ENCODE measurements at regions not wholly inside any gene's neighbourhood (a gene's known extent, or its start where the extent isn't known, plus 50 kb on each side); places are given as distances from the start of the nearest gene placed in this dataset.

- DNase-seq (ENCODE audit: low read depth): no peak
Observed at GRCh38 chr16:64823481-64824075, 298.3 kb downstream of the CDH11 start.

DNA sequence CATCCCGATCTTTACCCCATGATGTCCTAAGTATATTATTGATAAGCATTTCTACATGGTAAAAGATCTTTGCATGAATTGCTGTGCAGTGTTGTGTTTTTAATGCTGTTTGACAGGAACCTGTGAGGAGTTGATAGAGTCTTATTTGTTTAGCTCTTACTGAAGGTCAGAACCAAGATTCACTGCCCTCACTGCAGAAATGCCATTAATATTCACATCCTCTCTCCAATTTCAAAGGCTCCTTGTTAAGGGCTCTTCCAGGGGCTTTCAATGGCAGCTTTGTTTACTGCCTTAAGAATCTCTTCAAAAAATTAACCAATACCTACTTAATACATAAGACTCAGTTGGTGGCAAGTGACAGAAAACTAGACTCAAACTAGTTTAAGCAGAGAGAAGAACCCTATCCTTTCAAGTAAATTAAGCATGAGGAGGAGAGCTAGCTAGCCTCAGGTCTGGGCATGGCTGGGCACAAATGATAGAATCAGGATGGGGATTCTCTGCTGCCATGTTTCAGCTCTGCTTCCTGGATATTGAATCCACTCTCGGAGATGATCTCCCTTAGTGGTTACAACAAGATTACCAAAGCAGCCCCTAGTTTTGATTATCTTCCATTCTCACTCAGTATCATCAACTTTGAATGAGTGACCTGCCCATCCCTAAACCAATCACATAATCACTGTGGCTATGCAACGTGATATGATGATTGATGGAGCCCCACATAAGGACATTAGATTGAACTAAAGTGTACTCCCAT is 311.8 kb downstream of the CDH11 start:
- no peak for DNase-seq (ENCODE audit: low read depth)

- no peak for DNase-seq (ENCODE audit: low read depth)
Observed at GRCh38 chr16:64808474-64808873, 313.4 kb downstream of the CDH11 start.

- no peak for DNase-seq (ENCODE audit: low read depth)
Observed at GRCh38 chr16:64791756-64792155, 330.1 kb downstream of the CDH11 start.

GRCh38 chr16:64784635-64785034 is 337.2 kb downstream of the CDH11 start:
- DNase-seq (ENCODE audit: low read depth): no peak

DNA sequence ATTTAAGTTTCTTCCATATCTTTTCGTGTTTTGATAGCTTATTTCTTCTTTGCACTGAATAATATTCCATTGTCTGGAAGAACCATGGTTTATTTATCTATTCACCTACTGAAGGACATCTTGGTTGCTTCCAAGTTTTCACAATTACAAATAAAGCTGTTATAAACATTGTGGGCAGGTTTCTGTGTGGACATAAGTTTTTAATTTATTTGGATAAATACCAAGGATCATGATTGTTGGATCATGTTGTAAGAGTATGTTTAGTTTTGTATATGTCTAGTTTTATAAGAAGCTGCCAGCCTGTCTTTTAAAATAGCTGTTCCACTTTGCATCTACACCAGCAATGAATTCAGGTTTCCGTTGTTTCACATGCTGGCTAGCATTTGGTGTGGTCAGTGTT is 339.4 kb downstream of the CDH11 start:
- no peak for DNase-seq (ENCODE audit: low read depth)

DNA sequence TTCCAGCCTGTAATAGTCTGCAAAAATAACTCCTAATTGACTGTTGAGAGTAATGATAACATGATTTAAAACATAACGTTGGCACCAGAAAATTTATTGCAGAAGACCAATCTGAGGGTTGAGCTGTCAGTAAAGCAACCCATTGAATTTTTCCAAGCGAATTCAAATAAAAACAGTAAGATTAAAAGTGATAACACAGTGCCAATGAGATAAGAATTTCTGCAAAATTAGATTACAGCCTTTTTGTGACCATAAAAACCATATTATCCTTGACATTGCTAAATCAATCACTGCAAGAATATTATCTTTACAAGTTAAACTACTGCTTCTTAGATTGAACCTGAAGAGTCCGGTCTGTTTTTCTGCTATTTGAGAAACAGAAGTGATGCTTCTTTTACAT is 341.4 kb downstream of the CDH11 start:
- DNase-seq (ENCODE audit: low read depth): no peak

GRCh38 chr16:64778777-64779176 is 343.1 kb downstream of the CDH11 start:
- no peak for DNase-seq (ENCODE audit: low read depth)

- no peak for DNase-seq (ENCODE audit: low read depth)
Observed at GRCh38 chr16:64773638-64774037, 348.2 kb downstream of the CDH11 start.

GRCh38 chr16:64773184-64773583 is 348.7 kb downstream of the CDH11 start:
- no peak for DNase-seq (ENCODE audit: low read depth)

DNA sequence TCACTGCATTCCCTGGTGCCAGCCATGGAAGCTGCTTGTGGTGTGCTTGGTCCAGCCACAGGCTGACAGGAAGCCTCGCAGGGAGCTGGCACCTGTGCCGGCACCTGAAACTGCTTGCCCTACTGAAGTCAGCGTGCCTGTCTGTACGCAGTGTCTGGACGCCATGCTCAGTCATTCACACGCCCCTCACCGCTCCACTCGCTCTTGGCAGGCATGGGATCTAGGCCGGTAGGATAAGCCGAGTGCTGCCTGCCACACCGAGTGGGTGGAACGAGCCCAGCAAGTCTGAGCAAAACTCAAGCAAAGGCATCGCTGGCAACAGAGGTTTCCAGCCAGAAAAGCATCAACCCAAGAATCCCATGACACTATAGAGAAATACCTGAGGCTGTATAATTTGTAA is 350.6 kb downstream of the CDH11 start:
- DNase-seq (ENCODE audit: low read depth): no peak

- DNase-seq (ENCODE audit: low read depth): no peak
Observed at GRCh38 chr16:64762211-64762610, 359.7 kb downstream of the CDH11 start.

DNA sequence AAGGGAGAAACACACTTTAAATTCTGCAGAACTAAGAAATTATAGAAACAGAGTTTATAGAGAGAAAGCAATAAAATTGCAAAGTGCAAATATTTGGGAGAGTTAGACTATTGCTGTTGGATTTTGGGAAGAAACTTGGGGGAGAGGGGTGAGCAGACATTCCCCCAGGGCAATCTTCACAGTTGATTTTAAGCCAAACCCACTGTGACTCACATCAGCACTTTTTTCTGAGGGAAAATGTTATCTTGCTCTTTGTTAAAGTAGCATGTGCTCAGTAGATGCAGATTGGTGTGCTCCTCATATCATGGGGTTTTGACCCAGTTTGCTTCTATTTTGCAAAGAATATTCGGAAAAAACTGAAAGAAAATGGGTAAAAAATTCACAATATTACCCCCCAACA is 367.6 kb downstream of the CDH11 start:
- DNase-seq (ENCODE audit: low read depth): no peak

GRCh38 chr16:64751906-64752305 is 370.0 kb downstream of the CDH11 start:
- peak; percentile 27 for DNase-seq (ENCODE audit: low read depth)

GRCh38 chr16:64749346-64749745 is 372.5 kb downstream of the CDH11 start:
- DNase-seq (ENCODE audit: low read depth): no peak

- DNase-seq (ENCODE audit: low read depth): no peak
Observed at GRCh38 chr16:64745258-64745930, 376.5 kb downstream of the CDH11 start.

- no peak for DNase-seq (ENCODE audit: low read depth)
Observed at GRCh38 chr16:64742455-64743223, 379.2 kb downstream of the CDH11 start.

DNA sequence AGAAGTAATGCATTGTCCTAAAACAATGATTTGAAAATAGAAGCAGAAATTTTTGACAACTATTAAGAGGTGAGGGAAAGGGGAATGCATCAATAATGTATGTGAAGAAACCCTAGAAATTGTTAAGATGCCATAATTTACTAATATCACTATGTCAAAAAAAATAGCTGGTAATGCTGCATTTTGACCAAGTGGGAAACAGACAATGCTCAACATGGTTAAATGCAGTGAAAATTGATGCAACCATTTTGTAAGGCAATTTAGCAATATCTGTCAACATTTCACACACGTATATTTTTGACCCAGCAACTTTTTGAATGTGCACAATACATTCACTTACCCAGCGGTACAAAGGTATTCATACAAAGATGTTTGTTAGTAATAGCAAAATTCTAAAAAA is 381.6 kb downstream of the CDH11 start:
- no peak for DNase-seq (ENCODE audit: low read depth)

DNA sequence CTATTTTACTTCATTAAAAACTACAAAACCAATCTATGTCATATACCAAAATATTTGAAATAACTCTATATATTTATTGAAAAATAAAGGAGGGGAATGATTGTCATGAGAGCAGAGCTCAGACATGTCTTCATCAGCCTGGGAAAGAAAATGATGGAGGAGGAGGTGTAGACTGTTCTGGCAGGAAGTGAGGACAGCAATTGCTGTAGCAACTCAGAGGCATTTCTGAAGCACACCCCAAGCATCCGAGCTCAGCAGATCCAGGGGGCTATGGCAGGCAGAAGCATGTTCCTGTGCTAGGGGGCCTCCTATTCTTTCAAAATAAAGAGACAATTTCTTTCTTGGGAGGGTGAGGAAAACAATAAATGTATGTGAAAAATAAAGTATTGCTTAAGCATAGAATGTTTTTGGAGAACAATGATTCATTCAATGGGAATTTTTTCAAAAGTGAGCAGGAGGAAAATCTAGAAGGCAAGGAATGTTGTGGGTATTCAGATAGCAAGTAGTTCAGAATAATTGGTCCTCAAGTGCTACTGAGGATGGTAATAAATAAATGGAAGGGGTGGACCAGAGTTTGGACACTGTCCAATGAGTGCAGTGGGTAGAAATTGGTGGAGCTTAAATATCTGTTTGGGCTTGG is 383.4 kb downstream of the CDH11 start:
- peak; percentile 5 for DNase-seq (ENCODE audit: low read depth)

- DNase-seq (ENCODE audit: low read depth): no peak
Observed at GRCh38 chr16:64736857-64737256, 385.0 kb downstream of the CDH11 start.

DNA sequence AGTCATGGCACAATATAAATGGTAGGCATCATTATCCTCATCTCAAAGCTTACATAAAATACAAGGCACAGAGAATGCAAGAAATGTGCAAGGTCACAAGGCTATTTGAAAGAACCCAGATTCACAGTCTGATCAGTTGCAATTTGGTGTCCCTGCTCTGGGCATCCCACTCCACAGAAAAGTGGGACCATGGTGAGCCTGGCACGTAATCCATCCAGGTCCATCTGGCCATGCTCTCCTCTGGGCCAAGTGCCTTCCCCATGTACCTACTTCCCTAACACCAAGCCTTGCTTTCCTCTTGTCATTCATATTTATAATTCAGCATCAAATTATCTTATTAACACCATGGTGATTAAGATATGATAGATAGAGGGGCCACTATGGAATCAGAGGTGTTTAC is 390.0 kb downstream of the CDH11 start:
- no peak for DNase-seq (ENCODE audit: low read depth)

DNA sequence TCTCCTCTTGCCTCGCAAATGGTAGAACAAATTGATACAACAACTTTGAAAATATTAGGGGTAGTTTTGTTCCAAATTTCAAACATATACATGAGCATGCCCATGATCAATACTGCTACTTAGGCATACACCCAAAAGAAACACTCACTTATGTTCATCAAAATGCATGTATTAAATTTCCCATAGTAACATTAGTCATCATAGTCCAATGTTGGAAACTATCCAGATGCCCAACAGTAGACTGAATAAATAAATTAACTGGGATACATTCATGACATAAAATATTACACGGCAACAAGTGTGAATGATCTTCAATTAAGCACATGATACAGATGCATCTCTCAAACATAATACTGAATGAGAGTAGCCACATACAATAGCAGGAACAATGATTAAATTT is 391.6 kb downstream of the CDH11 start:
- DNase-seq (ENCODE audit: low read depth): no peak
